Tongue (tissue), 1 donor: ENCODE measurements at regions not wholly inside any gene's neighbourhood (a gene's known extent, or its start where the extent isn't known, plus 50 kb on each side); places are given as distances from the start of the nearest gene placed in this dataset.
A peak's percentile ranks its signal among the peaks of the same experiment; 100 is the strongest.
"Not testable (repeated sequence)": the region's sequence is repeated elsewhere in the genome, so short reads cannot be mapped to it uniquely, and the experiment has no call there.

Experiments
- DNase-seq: peaks from one replicate; pipeline ENCODE4 v3.0.0-alpha.2; 2015

DNA sequence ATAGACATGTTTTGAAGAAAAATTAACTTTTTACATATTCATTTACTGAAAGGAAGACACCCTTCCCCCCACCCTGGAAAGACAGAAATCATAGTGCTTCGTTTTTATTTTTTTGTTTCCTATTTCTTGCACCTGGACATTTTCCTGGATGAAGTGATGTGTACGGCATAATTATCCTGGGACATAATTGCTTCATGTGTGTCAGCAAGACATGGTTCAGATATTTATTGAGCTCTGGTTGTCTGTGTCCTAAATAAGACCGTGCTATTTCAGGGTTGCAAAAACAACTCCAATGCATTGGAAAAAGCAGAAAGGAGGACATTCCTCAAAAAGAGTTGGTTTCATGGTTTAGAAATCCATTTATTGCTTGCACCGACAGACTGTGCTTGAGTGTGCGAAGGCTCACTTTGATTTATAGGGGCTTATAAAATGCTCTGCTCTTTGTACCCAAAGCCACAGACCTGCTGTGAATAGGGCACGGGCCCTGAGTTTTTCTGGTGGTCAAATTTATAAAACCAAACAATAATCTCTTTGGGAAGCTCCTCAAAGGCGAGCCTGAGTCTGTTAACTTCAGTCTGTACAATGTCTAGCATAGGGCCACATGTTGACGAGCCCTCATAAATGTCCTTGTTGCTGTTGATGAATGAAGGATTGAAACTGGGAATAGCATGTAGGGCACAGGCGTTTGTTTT lies 179.5 kb downstream of the SOX4 start:
- DNase-seq: peak; percentile 39

- no peak for DNase-seq
These were observed 180.0 kb downstream of the SOX4 start for GRCh38 chr6:21773576-21773968.

DNA sequence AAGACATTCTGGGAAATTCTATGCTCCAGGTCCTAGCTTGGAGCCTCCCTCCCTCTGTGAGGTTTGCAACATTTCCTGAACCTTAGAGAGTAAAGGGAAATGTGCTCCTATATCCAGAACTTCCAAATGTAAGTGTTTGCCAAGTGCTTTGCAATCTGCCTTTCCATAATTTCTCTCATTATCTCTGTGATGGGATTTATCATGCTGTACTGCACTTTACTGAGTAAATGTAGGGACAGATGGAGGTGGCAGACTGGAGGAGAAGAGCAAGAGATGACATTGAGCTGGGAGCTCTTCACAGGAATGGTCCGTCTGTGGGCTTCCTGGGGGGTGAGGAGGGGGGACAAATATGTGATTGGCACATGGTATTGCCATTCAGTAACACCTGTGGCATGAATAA lies 184.3 kb downstream of the SOX4 start:
- DNase-seq: no peak

- DNase-seq: peak; percentile 35
These were observed 186.6 kb downstream of the SOX4 start for GRCh38 chr6:21780141-21780540.

GRCh38 chr6:21780679-21781078 lies 187.1 kb downstream of the SOX4 start:
- no peak for DNase-seq

DNA sequence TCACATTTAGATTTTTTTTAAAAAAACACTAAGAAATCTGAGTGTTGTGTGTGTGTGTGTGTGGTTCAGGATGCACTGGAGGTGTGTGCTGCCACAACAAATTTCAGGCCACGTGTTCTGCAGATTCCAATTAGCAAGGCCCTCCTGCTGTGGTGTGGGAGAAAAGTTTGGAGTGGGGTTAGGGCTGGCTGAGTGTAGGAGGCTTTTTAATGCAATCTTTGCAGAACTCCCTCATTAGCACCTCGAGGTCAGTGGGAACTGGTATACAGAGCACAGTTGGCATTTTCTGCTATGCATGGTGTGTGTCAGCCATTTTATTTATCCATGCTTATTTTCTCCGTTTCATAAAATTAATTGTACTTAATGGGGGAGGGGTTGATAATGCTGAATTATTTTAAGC lies 187.6 kb downstream of the SOX4 start:
- DNase-seq: no peak

GRCh38 chr6:21785164-21785563 lies 191.6 kb downstream of the SOX4 start:
- DNase-seq: no peak

GRCh38 chr6:21791056-21791455 lies 197.5 kb downstream of the SOX4 start:
- DNase-seq: no peak

- no peak for DNase-seq
These were observed 198.0 kb downstream of the SOX4 start for GRCh38 chr6:21791581-21791980.

DNA sequence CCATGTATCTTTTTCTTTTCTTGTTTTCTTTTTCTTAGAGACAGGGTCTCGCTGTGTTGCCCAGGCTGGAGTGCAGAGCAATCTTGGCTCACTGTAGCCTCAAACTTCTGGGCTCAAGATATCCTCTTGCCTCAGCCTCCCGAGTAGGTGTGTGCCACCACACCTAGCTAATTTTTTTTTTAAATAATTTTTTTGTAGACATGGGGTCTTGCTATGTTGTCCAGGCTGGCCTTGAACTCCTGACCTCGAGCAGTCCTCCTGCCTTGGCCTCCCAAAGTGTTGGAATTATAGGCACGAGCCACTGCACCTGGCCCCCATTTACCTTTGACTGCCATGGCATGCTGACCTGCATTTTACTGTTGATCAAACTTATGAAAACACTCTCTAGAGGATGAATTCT lies 198.6 kb downstream of the SOX4 start:
- no peak for DNase-seq

- not testable (repeated sequence) for DNase-seq
These were observed 203.4 kb downstream of the SOX4 start for GRCh38 chr6:21796979-21797378.

- DNase-seq: no peak
These were observed 204.9 kb downstream of the SOX4 start for GRCh38 chr6:21798468-21798867.

- no peak for DNase-seq
These were observed 206.8 kb downstream of the SOX4 start for GRCh38 chr6:21800330-21800729.

GRCh38 chr6:21800948-21801438 lies 207.4 kb downstream of the SOX4 start:
- DNase-seq: no peak

DNA sequence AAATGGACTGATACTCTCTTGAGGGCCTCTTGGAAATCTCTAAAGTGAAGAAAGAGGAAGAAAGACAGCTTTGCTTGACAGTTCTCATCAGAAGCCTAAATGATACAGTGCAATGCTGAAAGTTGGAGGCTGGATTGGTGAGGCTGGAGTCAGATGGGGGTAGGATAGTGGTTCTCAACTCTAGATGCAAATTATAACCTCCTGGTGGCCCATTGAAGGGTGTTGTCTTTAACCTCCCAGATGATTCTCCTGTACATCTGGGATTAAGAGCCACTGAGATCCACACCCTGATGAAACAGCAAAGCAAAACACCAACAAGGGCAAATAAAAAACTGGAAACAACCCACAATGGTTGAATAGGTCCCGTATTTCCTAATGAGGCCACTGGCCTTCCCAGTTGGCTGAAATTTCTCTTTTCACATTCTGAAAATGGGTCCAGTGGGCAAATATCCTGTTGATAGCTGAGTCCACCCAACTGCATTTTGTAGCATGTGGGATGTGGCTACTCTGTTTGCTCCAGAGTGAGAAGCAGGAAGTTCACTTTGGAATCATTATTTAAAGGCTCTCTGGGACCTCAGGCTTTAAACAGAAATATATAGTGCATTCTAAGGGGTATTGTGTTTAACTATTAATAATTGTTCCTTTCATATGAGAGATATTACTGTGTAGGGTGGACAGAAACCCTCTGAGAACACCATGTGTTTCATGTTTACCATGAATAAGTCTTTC lies 208.1 kb downstream of the SOX4 start:
- DNase-seq: no peak

- DNase-seq: no peak
These were observed 208.7 kb downstream of the SOX4 start for GRCh38 chr6:21802175-21802822.

- no peak for DNase-seq
These were observed 211.5 kb downstream of the SOX4 start for GRCh38 chr6:21804941-21805610.

DNA sequence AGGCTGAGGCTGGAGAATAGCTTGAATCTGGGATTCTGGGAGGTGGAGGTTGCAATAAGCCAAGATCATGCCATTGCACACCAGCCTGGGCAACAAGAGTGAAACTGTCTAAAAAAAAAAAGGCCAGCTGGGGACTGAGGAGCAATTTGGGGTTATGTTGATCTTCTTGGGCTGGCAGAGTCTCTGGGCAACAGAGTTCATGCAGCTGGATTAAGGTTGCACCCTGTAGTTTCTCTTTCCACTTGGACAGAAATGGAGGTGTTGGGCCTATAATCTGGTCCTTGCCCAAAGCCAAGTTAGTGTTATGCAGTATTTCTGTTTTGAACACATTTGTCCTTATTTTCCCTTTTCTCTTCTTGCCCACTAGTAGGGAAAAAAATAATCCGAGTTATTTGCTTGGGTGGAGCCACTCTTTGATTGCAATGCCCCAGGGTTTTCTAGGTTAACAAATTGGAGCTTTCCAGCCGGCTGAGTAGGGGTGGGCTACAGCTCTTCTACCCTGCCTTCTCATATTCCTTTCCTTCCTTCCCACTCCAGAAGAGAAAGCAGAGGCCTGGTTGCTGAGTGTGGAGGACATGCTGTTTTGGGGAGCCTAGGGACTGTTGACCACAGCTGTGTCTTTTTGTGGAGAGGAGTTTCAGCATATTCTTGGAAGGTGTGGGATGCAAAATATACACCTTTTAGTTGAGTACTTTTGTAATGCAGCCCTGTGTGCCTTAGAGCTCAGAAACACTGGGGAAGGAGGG lies 213.9 kb downstream of the SOX4 start:
- DNase-seq: peak; percentile 52

DNA sequence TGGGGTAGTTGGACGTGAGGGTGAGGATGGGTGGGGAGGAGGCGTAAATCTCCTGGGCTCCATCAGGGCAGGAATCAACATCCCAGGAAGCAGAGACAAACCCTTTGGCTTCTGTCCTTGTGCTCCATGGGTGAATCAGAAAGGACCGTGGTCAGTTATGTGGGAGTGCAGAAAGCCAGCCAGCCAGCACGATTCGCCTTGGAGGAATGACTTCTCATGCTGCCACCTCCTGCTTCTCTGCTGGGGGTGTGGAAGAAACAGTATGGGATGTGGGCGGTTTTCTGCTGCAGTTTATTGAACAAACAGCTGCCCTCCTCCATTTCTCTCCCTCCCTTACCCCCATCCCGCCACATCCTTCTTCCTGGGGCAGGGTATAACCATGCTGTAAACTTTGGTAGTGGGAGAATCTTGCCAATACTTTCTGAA lies 214.5 kb downstream of the SOX4 start:
- peak; percentile 36 for DNase-seq

DNA sequence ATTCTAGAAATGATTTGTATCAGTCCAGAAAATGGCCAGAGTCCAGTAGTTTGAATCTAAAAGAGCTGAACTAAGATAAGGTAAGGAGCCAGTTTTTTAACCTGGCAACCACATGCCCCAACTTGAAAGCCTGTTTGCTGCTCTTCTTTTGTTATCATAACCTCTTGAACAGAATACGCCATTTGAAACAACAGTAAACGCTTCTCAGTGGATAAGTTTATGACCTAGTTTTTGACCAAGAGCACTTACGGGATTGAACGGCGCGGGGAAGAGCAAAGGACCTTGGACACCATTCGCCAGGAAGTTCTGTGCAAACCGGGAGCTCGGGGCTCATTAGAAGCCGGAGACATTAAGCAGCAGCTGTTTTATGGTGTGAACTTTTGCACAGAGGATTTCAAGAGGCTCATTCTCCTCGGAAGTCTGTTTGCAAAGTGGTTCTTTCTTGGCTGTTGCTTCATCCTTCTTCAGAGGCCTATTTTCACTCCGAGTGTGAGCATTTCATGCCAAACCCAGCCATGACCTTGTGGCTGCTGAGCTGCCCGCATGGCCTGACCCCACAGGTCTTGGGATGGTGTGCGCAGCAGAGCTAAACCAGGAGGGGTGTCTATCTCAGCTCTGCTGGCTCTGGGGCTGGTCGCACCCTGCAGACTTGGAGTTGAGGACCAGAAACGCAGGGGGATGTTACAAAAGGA lies 215.1 kb downstream of the SOX4 start:
- peak; percentile 82 for DNase-seq

DNA sequence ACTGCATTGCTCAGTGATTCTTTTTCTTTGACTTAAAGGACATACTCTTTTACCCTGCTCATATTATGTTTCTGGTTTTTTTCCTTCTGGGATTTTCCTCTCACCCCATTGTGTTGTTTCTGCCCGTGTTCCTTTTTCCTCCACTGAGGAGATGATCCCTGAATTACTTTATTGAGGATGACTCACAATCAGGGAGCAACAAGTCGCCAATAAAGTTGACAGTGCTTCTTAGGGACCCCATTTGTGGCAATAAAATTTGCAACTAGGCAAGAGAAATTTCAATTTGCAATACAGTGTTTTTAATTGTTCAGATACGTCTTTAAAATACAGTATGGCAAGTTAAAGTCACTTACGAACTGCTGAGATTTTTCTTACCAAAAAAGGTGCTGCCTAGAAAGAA lies 217.9 kb downstream of the SOX4 start:
- no peak for DNase-seq
